ENCODE measurements at regions not wholly inside any gene's neighbourhood (a gene's known extent, or its start where the extent isn't known, plus 50 kb on each side); places are given as distances from the start of the nearest gene placed in this dataset.
"Not testable (repeated sequence)": the region's sequence is repeated elsewhere in the genome, so short reads cannot be mapped to it uniquely, and the experiment has no call there.

DNA sequence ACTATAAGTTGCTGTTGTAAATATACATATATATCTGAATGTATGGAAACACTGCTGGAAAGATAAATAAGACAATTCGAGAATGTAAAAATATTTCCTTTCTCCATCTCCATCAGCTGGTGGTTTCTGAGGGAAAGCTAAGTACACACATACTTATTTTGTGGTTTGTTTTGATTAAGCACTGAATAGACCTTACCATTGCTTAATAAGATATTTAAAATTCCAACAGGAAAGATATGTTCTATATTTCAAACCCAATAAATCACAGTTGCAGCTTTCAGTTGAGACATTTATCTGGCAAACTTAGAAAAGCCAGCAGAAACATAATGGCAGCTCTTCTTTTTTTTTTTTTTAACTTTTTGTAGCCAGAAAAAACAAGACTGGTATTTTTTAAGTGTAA lies 160.4 kb downstream of the VGLL3 start:
- ChIA-PET CTCF (no interaction called here), POLR2A (interaction anchor here (0.7 kb wide), 1 partner anchor 614 kb away, joined by 3 read pairs; no protein-coding TSS in a partner anchor)
- H3K4me3 Mint-ChIP-seq, result no peak overlapping the region
- no peaks in the 10 kb centered on the region for H3K4me1 Mint-ChIP-seq
- no peak for DNase-seq
- H3K27me3 Mint-ChIP-seq, result no peaks in the 10 kb centered on the region
- no peak for ATAC-seq
- intact Hi-C loops (cut with DNase I, micrococcal nuclease), result no loop called here
- H3K27ac Mint-ChIP-seq, result no peak overlapping the region
- peaks cover 3% of the 10 kb centered on the region for H3K9me3 Mint-ChIP-seq (ENCODE audit: low read depth)
- H3K36me3 Mint-ChIP-seq (ENCODE audit: low read depth), result no peaks in the 10 kb centered on the region

GRCh38 chr3:86828751-86829150 lies 162.2 kb downstream of the VGLL3 start:
- no peak for DNase-seq
- no peak for ATAC-seq

GRCh38 chr3:86827582-86827981 lies 163.4 kb downstream of the VGLL3 start:
- H3K36me3 Mint-ChIP-seq (ENCODE audit: low read depth); H3K4me1 Mint-ChIP-seq; H3K4me3 Mint-ChIP-seq; DNase-seq; H3K9me3 Mint-ChIP-seq (ENCODE audit: low read depth); H3K27me3 Mint-ChIP-seq; ATAC-seq; intact Hi-C loops (cut with DNase I, micrococcal nuclease); H3K27ac Mint-ChIP-seq; CTCF ChIA-PET: not testable (repeated sequence)
- POLR2A ChIA-PET, result interaction anchor here (0.6 kb wide), 1 partner anchor 23 kb away, joined by 4 read pairs; no protein-coding TSS in a partner anchor

More at GRCh38 chr3:86828751-86829150, 162.2 kb downstream of the VGLL3 start:
- Mint-ChIP-seq H3K4me1 (no peaks in the 10 kb centered on the region), H3K27me3 (no peaks in the 10 kb centered on the region), H3K9me3 (ENCODE audit: low read depth) (peaks cover 3% of the 10 kb centered on the region), H3K4me3 (no peak overlapping the region), H3K27ac (no peak overlapping the region), H3K36me3 (ENCODE audit: low read depth) (no peaks in the 10 kb centered on the region)
- POLR2A ChIA-PET, result no interaction called here
- CTCF ChIA-PET, result no interaction called here
- intact Hi-C loops (cut with DNase I, micrococcal nuclease), result no loop called here

GRCh38 chr3:86826292-86826691 lies 164.7 kb downstream of the VGLL3 start:
- H3K4me3 Mint-ChIP-seq, result no peak overlapping the region
- POLR2A ChIA-PET, result interaction anchor here (0.7 kb wide), 1 partner anchor 124 kb away, joined by 3 read pairs; no protein-coding TSS in a partner anchor
- intact Hi-C loops (cut with DNase I, micrococcal nuclease), result no loop called here

GRCh38 chr3:86815880-86816279 lies 175.1 kb downstream of the VGLL3 start:
- Mint-ChIP-seq H3K27me3 (no peaks in the 10 kb centered on the region), H3K4me1 (no peaks in the 10 kb centered on the region), H3K27ac (no peak overlapping the region), H3K36me3 (ENCODE audit: low read depth) (no peaks in the 10 kb centered on the region), H3K4me3 (no peak overlapping the region), H3K9me3 (ENCODE audit: low read depth) (no peaks in the 10 kb centered on the region)
- ATAC-seq (no peak), DNase-seq (no peak)
- intact Hi-C loops (cut with DNase I, micrococcal nuclease), result no loop called here
- POLR2A ChIA-PET, result no interaction called here
- CTCF ChIA-PET, result interaction anchor here (0.7 kb wide), 1 partner anchor 18 kb away, joined by 3 read pairs; no protein-coding TSS in a partner anchor

More at GRCh38 chr3:86826292-86826691, 164.7 kb downstream of the VGLL3 start:
- peaks cover 3% of the 10 kb centered on the region for H3K9me3 Mint-ChIP-seq (ENCODE audit: low read depth)
- no peak for ATAC-seq
- no peak for DNase-seq
- H3K27ac Mint-ChIP-seq, result no peak overlapping the region
- H3K4me1 Mint-ChIP-seq, result no peaks in the 10 kb centered on the region
- no peaks in the 10 kb centered on the region for H3K36me3 Mint-ChIP-seq (ENCODE audit: low read depth)
- H3K27me3 Mint-ChIP-seq, result no peaks in the 10 kb centered on the region
- CTCF ChIA-PET, result no interaction called here

- DNase-seq, result no peak
- Mint-ChIP-seq H3K4me1 (no peaks in the 10 kb centered on the region), H3K9me3 (ENCODE audit: low read depth) (no peaks in the 10 kb centered on the region), H3K27me3 (no peaks in the 10 kb centered on the region), H3K36me3 (ENCODE audit: low read depth) (no peaks in the 10 kb centered on the region), H3K4me3 (no peak overlapping the region), H3K27ac (no peak overlapping the region)
- CTCF ChIA-PET, result interaction anchor here (0.7 kb wide), 1 partner anchor 17 kb away, joined by 3 read pairs; no protein-coding TSS in a partner anchor
- POLR2A ChIA-PET, result no interaction called here
- ATAC-seq, result no peak
- intact Hi-C loops (cut with DNase I, micrococcal nuclease), result no loop called here
Observed at GRCh38 chr3:86814918-86815655, 175.9 kb downstream of the VGLL3 start.

DNA sequence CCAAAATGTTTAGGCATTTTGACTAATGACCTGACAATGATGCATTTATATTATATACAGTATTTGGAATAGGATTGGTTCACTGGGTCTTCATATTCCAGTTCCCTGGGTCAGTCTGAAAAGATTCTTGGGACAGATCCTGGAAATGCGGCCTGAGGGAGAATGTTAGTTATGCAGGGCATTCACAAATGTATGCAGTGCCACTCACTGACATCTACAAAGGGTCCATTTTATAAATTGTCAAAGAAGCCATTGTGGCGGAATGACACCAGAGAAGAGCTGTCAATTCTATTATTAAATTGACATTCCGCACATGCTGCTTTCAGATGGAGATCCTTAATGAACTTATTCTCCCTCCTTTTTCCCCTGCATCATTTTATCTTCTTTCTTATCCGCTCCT lies 176.6 kb downstream of the VGLL3 start:
- Mint-ChIP-seq H3K4me1 (no peaks in the 10 kb centered on the region), H3K4me3 (no peak overlapping the region)
- CTCF ChIA-PET, result no interaction called here

GRCh38 chr3:86801921-86802320 lies 189.0 kb downstream of the VGLL3 start:
- no peak overlapping the region for H3K27ac Mint-ChIP-seq
- CTCF ChIA-PET, result no interaction called here
- peaks cover 4% of the 10 kb centered on the region for H3K9me3 Mint-ChIP-seq (ENCODE audit: low read depth)
- intact Hi-C loops (cut with DNase I, micrococcal nuclease), result no loop called here
- H3K36me3 Mint-ChIP-seq (ENCODE audit: low read depth), result no peaks in the 10 kb centered on the region
- no peak for DNase-seq
- H3K27me3 Mint-ChIP-seq, result no peaks in the 10 kb centered on the region
- no peak for ATAC-seq
- H3K4me3 Mint-ChIP-seq, result no peak overlapping the region
- H3K4me1 Mint-ChIP-seq, result no peaks in the 10 kb centered on the region
- POLR2A ChIA-PET, result no interaction called here

More for the DNA sequence above, 176.6 kb downstream of the VGLL3 start:
- DNase-seq (no peak), ATAC-seq (no peak)
- POLR2A ChIA-PET, result no interaction called here
- no peaks in the 10 kb centered on the region for H3K36me3 Mint-ChIP-seq (ENCODE audit: low read depth)
- H3K27ac Mint-ChIP-seq, result no peak overlapping the region
- intact Hi-C loops (cut with DNase I, micrococcal nuclease), result no loop called here
- no peaks in the 10 kb centered on the region for H3K27me3 Mint-ChIP-seq
- H3K9me3 Mint-ChIP-seq (ENCODE audit: low read depth), result no peaks in the 10 kb centered on the region

- no peak for ATAC-seq
- Mint-ChIP-seq H3K36me3 (ENCODE audit: low read depth) (no peaks in the 10 kb centered on the region), H3K9me3 (ENCODE audit: low read depth) (peaks cover under 1% of the 10 kb centered on the region), H3K4me3 (no peak overlapping the region), H3K27ac (no peak overlapping the region), H3K27me3 (no peaks in the 10 kb centered on the region), H3K4me1 (no peaks in the 10 kb centered on the region)
- DNase-seq, result no peak
- POLR2A ChIA-PET, result no interaction called here
- CTCF ChIA-PET, result no interaction called here
- intact Hi-C loops (cut with DNase I, micrococcal nuclease), result no loop called here
Observed at GRCh38 chr3:86801066-86801465, 189.9 kb downstream of the VGLL3 start.

GRCh38 chr3:86800116-86800515 lies 190.8 kb downstream of the VGLL3 start:
- ChIA-PET CTCF (no interaction called here), POLR2A (no interaction called here)
- H3K36me3 Mint-ChIP-seq (ENCODE audit: low read depth), result no peaks in the 10 kb centered on the region
- ATAC-seq, result no peak
- H3K27ac Mint-ChIP-seq, result no peak overlapping the region
- no peak overlapping the region for H3K4me3 Mint-ChIP-seq
- intact Hi-C loops (cut with DNase I, micrococcal nuclease), result no loop called here
- no peaks in the 10 kb centered on the region for H3K27me3 Mint-ChIP-seq
- no peaks in the 10 kb centered on the region for H3K4me1 Mint-ChIP-seq
- no peaks in the 10 kb centered on the region for H3K9me3 Mint-ChIP-seq (ENCODE audit: low read depth)
- DNase-seq, result no peak

DNA sequence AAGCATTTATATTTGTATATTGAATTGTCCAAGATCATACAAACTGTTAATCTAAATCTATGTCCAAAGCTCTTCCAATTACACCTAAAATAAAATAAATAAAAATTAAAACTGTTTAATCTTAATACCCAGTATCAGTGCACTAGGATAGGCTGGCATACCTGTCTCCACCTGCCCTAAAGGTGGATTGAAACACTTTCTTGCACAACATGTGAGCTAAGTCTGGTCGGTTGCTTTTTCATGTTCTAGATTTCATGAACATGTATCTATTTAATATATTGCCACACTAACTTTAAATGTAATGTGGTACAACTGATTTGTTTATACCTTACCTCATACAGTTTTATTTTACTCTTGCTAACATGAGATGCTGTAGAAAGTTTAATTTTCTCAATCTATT lies 193.0 kb downstream of the VGLL3 start:
- no peak overlapping the region for H3K27ac Mint-ChIP-seq
- intact Hi-C loops (cut with DNase I, micrococcal nuclease), result no loop called here
- ATAC-seq (no peak), DNase-seq (no peak)
- no peaks in the 10 kb centered on the region for H3K36me3 Mint-ChIP-seq (ENCODE audit: low read depth)
- H3K27me3 Mint-ChIP-seq, result no peaks in the 10 kb centered on the region
- no peaks in the 10 kb centered on the region for H3K9me3 Mint-ChIP-seq (ENCODE audit: low read depth)
- no peak overlapping the region for H3K4me3 Mint-ChIP-seq
- ChIA-PET POLR2A (no interaction called here), CTCF (interaction anchor here (1.0 kb wide), 1 partner anchor 17 kb away, joined by 3 read pairs; no protein-coding TSS in a partner anchor)
- H3K4me1 Mint-ChIP-seq, result no peaks in the 10 kb centered on the region

- intact Hi-C loops (cut with DNase I, micrococcal nuclease), result no loop called here
- CTCF ChIA-PET, result no interaction called here
- no peaks in the 10 kb centered on the region for H3K4me1 Mint-ChIP-seq
- H3K36me3 Mint-ChIP-seq (ENCODE audit: low read depth), result no peaks in the 10 kb centered on the region
- H3K27me3 Mint-ChIP-seq, result no peaks in the 10 kb centered on the region
- POLR2A ChIA-PET, result no interaction called here
- no peak overlapping the region for H3K4me3 Mint-ChIP-seq
- no peak overlapping the region for H3K27ac Mint-ChIP-seq
- no peaks in the 10 kb centered on the region for H3K9me3 Mint-ChIP-seq (ENCODE audit: low read depth)
- ATAC-seq, result no peak
- DNase-seq, result no peak
Observed at GRCh38 chr3:86794361-86795065, 196.4 kb downstream of the VGLL3 start.

All from activated CD4-positive, alpha-beta T cell treated with anti-CD3 and anti-CD28 coated beads for 36 hours (primary cell).